Suprapubic skin (tissue), 4 donors: ENCODE measurements at regions not wholly inside any gene's neighbourhood (a gene's known extent, or its start where the extent isn't known, plus 50 kb on each side); places are given as distances from the start of the nearest gene placed in this dataset.

Experiments used
- DNase-seq, 2 donors: peaks; one replicate each; pipeline ENCODE4 v3.0.0-alpha.2; 2019; ENCODE audit warnings: low spot score in 2 of 2
- H3K27ac ChIP-seq: fragments of 200-600 bp; sonication (generic); one replicate; pipeline ENCODE4 v1.5.1; 2019
- H3K27me3 ChIP-seq: fragments of 200-600 bp; sonication (generic); one replicate; pipeline ENCODE4 v1.5.1; 2019
- H3K36me3 ChIP-seq: fragments of 200-600 bp; sonication (generic); one replicate; pipeline ENCODE4 v1.5.1; 2019
- H3K4me1 ChIP-seq: fragments of 200-600 bp; sonication (generic); one replicate; pipeline ENCODE4 v1.5.1; 2019
- H3K4me3 ChIP-seq: fragments of 200-600 bp; sonication (generic); one replicate; pipeline ENCODE4 v1.5.1; 2019; ENCODE audit warnings: mild to moderate bottlenecking
- H3K9me3 ChIP-seq: fragments of 200-600 bp; sonication (generic); one replicate; pipeline ENCODE4 v1.5.1; 2019
- CTCF ChIP-seq, 2 donors: fragments of 200-600 bp in 1 of 2; fragments of 450-650 bp in 1 of 2; sonication (generic) in 1 of 2; IDR thresholded peaks; one replicate each; pipeline ENCODE4 v1.5.1; 2016 to 2019; ENCODE audit warnings: antibody characterized with exemption in 2 of 2, mild to moderate bottlenecking in 1 of 2, moderate library complexity in 1 of 2
- EP300 ChIP-seq: sonication (generic); formaldehyde crosslinking; IDR thresholded peaks from one replicate; pipeline ENCODE4 v1.6.1; 2017; ENCODE audit warnings: antibody characterized with exemption
- POLR2A ChIP-seq, 2 donors: fragments of 450-650 bp; IDR thresholded peaks; one replicate each; pipeline ENCODE4 v1.6.1; 2017; ENCODE audit warnings: antibody characterized with exemption in 2 of 2, mild to moderate bottlenecking in 2 of 2, moderate library complexity in 2 of 2
- POLR2AphosphoS5 ChIP-seq, 3 donors: sonication (generic); formaldehyde crosslinking; IDR thresholded peaks; one replicate each; pipeline ENCODE4 v1.6.1; 2017; ENCODE audit warnings: antibody characterized with exemption in 3 of 3
- WGBS: methylation state at CpG from one replicate; pipeline ENCODE4 v1.1.5; 2018; 5-methylcytosine and 5-hydroxymethylcytosine counted together

DNA sequence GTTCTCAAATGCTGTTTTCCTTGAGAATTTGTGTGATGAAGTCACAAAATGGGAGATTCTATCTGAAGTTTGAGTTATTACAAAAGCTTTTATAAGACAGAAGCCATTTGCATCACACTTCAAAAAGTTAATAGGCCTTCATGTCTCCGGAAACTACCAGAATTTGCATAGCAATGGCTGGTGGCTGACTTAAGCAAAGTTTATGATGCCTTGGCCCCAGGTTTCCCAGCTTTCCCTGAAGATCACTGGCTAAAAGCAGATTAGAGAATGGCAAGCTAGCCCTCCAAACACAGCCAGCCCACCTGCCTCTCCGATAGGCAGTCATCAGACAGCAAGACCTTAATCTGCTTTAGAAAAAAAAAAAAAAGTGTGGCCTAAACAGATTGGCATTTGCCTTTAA lies 197.8 kb downstream of the HS3ST1 start:
- no peak for TF ChIP-seq EP300
- no peak for TF ChIP-seq POLR2AphosphoS5 (IDR thresholded peaks at IDR 0.05)
- TF ChIP-seq POLR2A (IDR thresholded peaks at IDR 0.05) = no peak
- TF ChIP-seq CTCF (IDR thresholded peaks at IDR 0.05) = no peak
- Histone ChIP-seq H3K4me1 (no peaks in the 10 kb centered on the region), H3K4me3 (no peak overlapping the region), H3K27me3 (no peaks in the 10 kb centered on the region), H3K27ac (no peak overlapping the region), H3K9me3 (no peaks in the 10 kb centered on the region), H3K36me3 (no peaks in the 10 kb centered on the region)
- no peak for DNase-seq
- 86% methylated on average over 2 of the region's 2 CpGs for WGBS

DNA sequence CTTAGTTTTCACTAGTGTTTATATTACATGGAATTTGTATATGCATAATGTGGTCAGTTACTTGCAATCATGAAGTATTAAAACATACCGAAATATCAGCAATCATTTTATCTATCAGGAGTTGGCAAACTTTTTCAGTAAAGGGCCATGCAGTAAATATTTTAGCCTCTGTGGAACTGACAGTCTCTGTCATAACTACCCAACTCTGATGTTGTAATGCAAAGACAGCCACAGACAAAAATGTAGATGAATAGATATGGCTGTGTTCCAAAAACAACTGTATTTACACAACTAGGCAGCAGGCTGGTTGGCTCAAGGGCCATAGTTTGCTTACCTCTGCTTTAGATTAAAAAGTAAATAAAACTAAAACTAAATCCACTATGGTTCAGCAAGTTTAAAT lies 200.2 kb downstream of the HS3ST1 start:
- no peaks in the 10 kb centered on the region for H3K4me1 ChIP-seq
- H3K27ac ChIP-seq = no peak overlapping the region
- H3K27me3 ChIP-seq = no peaks in the 10 kb centered on the region
- no peak overlapping the region for H3K4me3 ChIP-seq
- TF ChIP-seq CTCF (IDR thresholded peaks at IDR 0.05) (no peak), POLR2AphosphoS5 (IDR thresholded peaks at IDR 0.05) (no peak), EP300 (no peak), POLR2A (IDR thresholded peaks at IDR 0.05) (no peak)
- WGBS = 53% methylated on average over 1 of the region's 1 CpG
- no peak for DNase-seq
- H3K9me3 ChIP-seq = no peaks in the 10 kb centered on the region
- H3K36me3 ChIP-seq = no peaks in the 10 kb centered on the region

DNA sequence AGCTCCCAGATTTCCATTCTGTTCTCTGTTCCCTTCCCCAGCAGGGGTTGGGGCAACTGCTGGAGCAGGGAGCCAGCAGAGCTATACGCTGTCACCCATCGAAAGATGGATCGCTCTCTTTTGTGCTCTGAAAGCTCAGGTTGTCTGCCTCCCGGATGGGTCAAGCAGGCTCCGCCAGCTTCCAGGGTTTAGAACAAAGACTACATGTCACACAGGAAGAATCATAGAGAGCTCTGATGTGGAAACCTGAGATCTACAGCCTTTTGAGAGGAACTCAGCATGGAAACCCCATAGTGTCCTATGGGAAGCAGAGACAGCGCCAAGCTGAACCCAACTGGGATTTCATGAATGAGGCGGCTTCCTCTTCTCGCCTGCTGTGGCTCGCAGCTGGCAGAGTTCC lies 205.4 kb downstream of the HS3ST1 start:
- no peaks in the 10 kb centered on the region for H3K4me1 ChIP-seq
- no peak overlapping the region for H3K4me3 ChIP-seq
- no peak for DNase-seq
- TF ChIP-seq CTCF (IDR thresholded peaks at IDR 0.05) (no peak), POLR2AphosphoS5 (IDR thresholded peaks at IDR 0.05) (no peak), EP300 (no peak), POLR2A (IDR thresholded peaks at IDR 0.05) (no peak)
- no peak overlapping the region for H3K27ac ChIP-seq
- H3K9me3 ChIP-seq = no peaks in the 10 kb centered on the region
- no peaks in the 10 kb centered on the region for H3K27me3 ChIP-seq
- WGBS = 60% methylated on average over 9 of the region's 9 CpGs
- H3K36me3 ChIP-seq = no peaks in the 10 kb centered on the region

- no peak for DNase-seq
- H3K36me3 ChIP-seq = no peaks in the 10 kb centered on the region
- H3K27ac ChIP-seq = no peak overlapping the region
- no peak overlapping the region for H3K4me3 ChIP-seq
- H3K27me3 ChIP-seq = no peaks in the 10 kb centered on the region
- no peak for TF ChIP-seq POLR2AphosphoS5 (IDR thresholded peaks at IDR 0.05)
- TF ChIP-seq POLR2A (IDR thresholded peaks at IDR 0.05) = no peak
- TF ChIP-seq CTCF (IDR thresholded peaks at IDR 0.05) = no peak
- no peak for TF ChIP-seq EP300
- no peaks in the 10 kb centered on the region for H3K4me1 ChIP-seq
- H3K9me3 ChIP-seq = no peaks in the 10 kb centered on the region
- WGBS = 77% methylated on average over 5 of the region's 5 CpGs
These were observed 210.0 kb downstream of the HS3ST1 start for GRCh38 chr4:11218692-11219091.

- TF ChIP-seq POLR2A (IDR thresholded peaks at IDR 0.05) (no peak), CTCF (IDR thresholded peaks at IDR 0.05) (no peak)
These were observed 212.2 kb downstream of the HS3ST1 start for GRCh38 chr4:11216520-11216919.

More at GRCh38 chr4:11216520-11216919, 212.2 kb downstream of the HS3ST1 start:
- no peaks in the 10 kb centered on the region for H3K4me1 ChIP-seq
- DNase-seq = no peak
- no peaks in the 10 kb centered on the region for H3K36me3 ChIP-seq
- no peaks in the 10 kb centered on the region for H3K9me3 ChIP-seq
- H3K27ac ChIP-seq = no peak overlapping the region
- H3K27me3 ChIP-seq = no peaks in the 10 kb centered on the region
- H3K4me3 ChIP-seq = no peak overlapping the region
